SK-N-SH treated with all-trans-retinoic acid at 6 μM for 48 hours (cell line): ENCODE measurements at regions not wholly inside any gene's neighbourhood (a gene's known extent, or its start where the extent isn't known, plus 50 kb on each side); places are given as distances from the start of the nearest gene placed in this dataset.

Experiments
- ATAC-seq: fragments of 200-7000 bp; cut with Tn5 transposase; 3 replicates; pipeline ENCODE4 v1.9.1; 2020; ENCODE audit warnings: mild to moderate bottlenecking, moderate library complexity
- ARNTL ChIP-seq: fragments of 450-650 bp; formaldehyde crosslinking; IDR thresholded peaks from 2 replicates; pipeline ENCODE4 v1.5.0; 2020; ENCODE audit warnings: low read depth, mild to moderate bottlenecking, moderate library complexity, borderline replicate concordance
- BACH2 ChIP-seq: fragments of 250-450 bp; sonication (Bioruptor Pico); IDR thresholded peaks from 2 replicates; pipeline ENCODE4 v1.9.0; 2021; ENCODE audit warnings: mild to moderate bottlenecking, borderline replicate concordance
- CSDC2 ChIP-seq: fragments of 250-450 bp; sonication (Bioruptor Pico); IDR thresholded peaks from 2 replicates; pipeline ENCODE4 v1.5.0; 2020; ENCODE audit warnings: mild to moderate bottlenecking, moderate library complexity
- ESRRG ChIP-seq: fragments of 250-450 bp; sonication (Bioruptor Pico); IDR thresholded peaks from 2 replicates; pipeline ENCODE4 v1.6.1; 2021; ENCODE audit warnings: mild to moderate bottlenecking
- GLIS3 ChIP-seq: fragments of 250-450 bp; sonication (Bioruptor Pico); IDR thresholded peaks from 2 replicates; pipeline ENCODE4 v1.5.0; 2020; ENCODE audit warnings: mild to moderate bottlenecking, moderate library complexity
- ISL1 ChIP-seq: fragments of 250-450 bp; sonication (Bioruptor Pico); IDR thresholded peaks from 2 replicates; pipeline ENCODE4 v2.1.2; 2022; ENCODE audit warnings: mild to moderate bottlenecking, moderate library complexity
- OSR1 ChIP-seq: fragments of 250-450 bp; sonication (Bioruptor Pico); IDR thresholded peaks from 2 replicates; pipeline ENCODE4 v1.8.0; 2022; ENCODE audit warnings: moderate library complexity, mild to moderate bottlenecking, inconsistent platforms
- PATZ1 ChIP-seq: fragments of 250-450 bp; sonication (Bioruptor Pico); IDR thresholded peaks from 2 replicates; pipeline ENCODE4 v1.8.0; 2020; ENCODE audit warnings: mild to moderate bottlenecking, moderate library complexity, borderline replicate concordance
- PPARA ChIP-seq: fragments of 250-450 bp; sonication (Bioruptor Pico); IDR thresholded peaks from 2 replicates; pipeline ENCODE4 v1.5.0; 2020; ENCODE audit warnings: mild to moderate bottlenecking, borderline replicate concordance
- SNAI2 ChIP-seq: fragments of 250-450 bp; sonication (Bioruptor Pico); IDR thresholded peaks from 2 replicates; pipeline ENCODE4 v1.5.0; 2020; ENCODE audit warnings: mild to moderate bottlenecking, moderate library complexity
- TCF4 ChIP-seq: fragments of 250-450 bp; sonication (Bioruptor Pico); IDR thresholded peaks from 2 replicates; pipeline ENCODE4 v1.8.0; 2021; ENCODE audit warnings: mild to moderate bottlenecking, moderate library complexity, borderline replicate concordance
- TOX ChIP-seq: fragments of 250-450 bp; sonication (Bioruptor Pico); IDR thresholded peaks from 2 replicates; pipeline ENCODE4 v1.8.0; 2021; ENCODE audit warnings: mild to moderate bottlenecking, moderate library complexity, borderline replicate concordance
- TSHZ2 ChIP-seq: fragments of 250-450 bp; sonication (Bioruptor Pico); IDR thresholded peaks from 2 replicates; pipeline ENCODE4 v1.5.0; 2020; ENCODE audit warnings: mild to moderate bottlenecking, moderate library complexity
- ZC3H10 ChIP-seq: fragments of 250-450 bp; sonication (Bioruptor Pico); IDR thresholded peaks from 2 replicates; pipeline ENCODE4 v1.5.1; 2021; ENCODE audit warnings: mild to moderate bottlenecking, moderate library complexity
- ZFP3 ChIP-seq: fragments of 250-450 bp; sonication (Bioruptor Pico); IDR thresholded peaks from 2 replicates; pipeline ENCODE4 v1.5.0; 2020; ENCODE audit warnings: mild to moderate bottlenecking, moderate library complexity
- ZFP30 ChIP-seq: fragments of 450-650 bp; formaldehyde crosslinking; IDR thresholded peaks from 2 replicates; pipeline ENCODE4 v1.5.0; 2022; ENCODE audit warnings: mild to moderate bottlenecking, moderate library complexity
- ZNF565 ChIP-seq: fragments of 450-650 bp; formaldehyde crosslinking; conservative IDR thresholded peaks from 2 replicates; pipeline ENCODE4 v1.5.0; 2020; ENCODE audit warnings: low read depth, mild to moderate bottlenecking, moderate library complexity
- ZNF70 ChIP-seq: fragments of 450-650 bp; formaldehyde crosslinking; IDR thresholded peaks from 2 replicates; pipeline ENCODE4 v1.5.0; 2020; ENCODE audit warnings: mild to moderate bottlenecking, moderate library complexity
- ZNF8 ChIP-seq: fragments of 450-650 bp; formaldehyde crosslinking; IDR thresholded peaks from 2 replicates; pipeline ENCODE4 v1.5.0; 2020; ENCODE audit warnings: mild to moderate bottlenecking, moderate library complexity
- TF ChIP-seq, protein P1 (sequence below): fragments of 250-450 bp; sonication (Bioruptor Pico); IDR thresholded peaks from 2 replicates; pipeline ENCODE4 v1.5.1; 2020; ENCODE audit warnings: low read depth, mild to moderate bottlenecking, moderate library complexity

DNA sequence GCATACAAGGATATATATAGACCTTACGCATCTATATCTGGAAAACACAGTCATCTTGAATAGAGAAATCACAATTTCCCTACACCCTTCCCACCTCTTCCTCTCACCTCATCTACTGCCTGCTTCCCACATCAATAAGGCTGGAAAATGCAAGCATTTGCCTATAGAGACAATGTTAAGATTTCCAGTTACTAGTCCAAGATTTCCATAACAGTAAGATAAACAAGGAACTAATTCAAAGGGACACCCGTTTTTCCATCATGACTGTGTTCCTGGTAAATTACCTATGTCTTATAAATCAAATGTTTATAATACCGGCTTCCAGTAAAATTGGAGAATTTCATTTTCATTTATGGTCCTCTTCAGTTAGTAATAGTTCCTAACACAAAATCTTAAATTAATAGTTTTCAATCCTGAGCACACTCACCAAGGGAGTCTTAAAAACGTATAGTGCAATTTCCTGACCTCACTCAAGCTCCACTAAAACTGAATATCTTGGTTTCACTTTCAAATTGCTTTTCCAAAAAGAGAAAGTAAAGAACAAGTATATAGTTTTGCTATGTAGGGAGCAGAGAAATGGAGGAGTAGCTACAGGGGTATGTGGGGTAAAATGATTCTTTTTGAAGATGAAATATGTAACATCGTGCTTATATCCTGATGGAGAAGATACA is 398.7 kb downstream of the PLPP3 start:
- no peak for ATAC-seq

GRCh38 chr1:56179543-56179942 is 399.8 kb downstream of the PLPP3 start:
- ATAC-seq = no peak
- TF ChIP-seq ZC3H10 (CRISPR knock-in tag) = no peak
- TF ChIP-seq CSDC2 (CRISPR knock-in tag) = no peak
- TF ChIP-seq ZNF565 = no peak
- TF ChIP-seq TSHZ2 (CRISPR knock-in tag) = no peak
- TF ChIP-seq TOX = no peak
- TF ChIP-seq ISL1 (CRISPR knock-in tag) = no peak
- no peak for TF ChIP-seq TCF4
- no peak for TF ChIP-seq SNAI2 (CRISPR knock-in tag)
- TF ChIP-seq, protein P1, sequence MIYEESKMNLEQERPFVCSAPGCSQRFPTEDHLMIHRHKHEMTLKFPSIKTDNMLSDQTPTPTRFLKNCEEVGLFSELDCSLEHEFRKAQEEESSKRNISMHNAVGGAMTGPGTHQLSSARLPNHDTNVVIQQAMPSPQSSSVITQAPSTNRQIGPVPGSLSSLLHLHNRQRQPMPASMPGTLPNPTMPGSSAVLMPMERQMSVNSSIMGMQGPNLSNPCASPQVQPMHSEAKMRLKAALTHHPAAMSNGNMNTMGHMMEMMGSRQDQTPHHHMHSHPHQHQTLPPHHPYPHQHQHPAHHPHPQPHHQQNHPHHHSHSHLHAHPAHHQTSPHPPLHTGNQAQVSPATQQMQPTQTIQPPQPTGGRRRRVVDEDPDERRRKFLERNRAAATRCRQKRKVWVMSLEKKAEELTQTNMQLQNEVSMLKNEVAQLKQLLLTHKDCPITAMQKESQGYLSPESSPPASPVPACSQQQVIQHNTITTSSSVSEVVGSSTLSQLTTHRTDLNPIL (CRISPR knock-in tag) = no peak
- no peak for TF ChIP-seq ARNTL

More for the DNA sequence above, 398.7 kb downstream of the PLPP3 start:
- TF ChIP-seq PATZ1 (CRISPR knock-in tag) (no peak), ZNF70 (CRISPR knock-in tag) (no peak), ZNF8 (CRISPR knock-in tag) (no peak), TSHZ2 (CRISPR knock-in tag) (no peak), ZFP3 (CRISPR knock-in tag) (no peak), SNAI2 (CRISPR knock-in tag) (no peak), ESRRG (no peak), CSDC2 (CRISPR knock-in tag) (no peak), BACH2 (no peak)
- TF ChIP-seq, protein P1 (CRISPR knock-in tag) = no peak
- TF ChIP-seq, all 23 proteins: peak for 0

DNA sequence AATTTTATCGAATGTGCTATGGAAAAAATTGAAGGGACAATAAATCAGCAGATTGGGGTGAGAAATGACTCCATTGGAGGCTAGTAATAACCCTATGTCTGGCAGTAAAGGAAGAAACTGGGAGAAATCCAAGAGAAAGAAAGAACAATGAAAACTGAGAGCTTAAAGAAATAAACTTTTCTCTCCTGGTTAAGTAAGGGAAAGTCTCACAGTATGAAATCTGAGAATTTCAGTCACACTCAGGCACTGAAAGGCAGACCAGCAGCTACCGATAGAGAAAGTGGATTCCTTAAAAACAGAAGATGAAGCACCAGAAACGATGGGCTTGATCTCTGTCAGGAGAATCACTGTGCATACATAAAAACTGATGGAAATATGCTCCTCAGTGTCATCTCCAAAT is 404.2 kb downstream of the PLPP3 start:
- ATAC-seq = no peak

GRCh38 chr1:56174176-56174885 is 405.0 kb downstream of the PLPP3 start:
- TF ChIP-seq PPARA (CRISPR knock-in tag) = no peak
- TF ChIP-seq OSR1 = no peak
- TF ChIP-seq ZFP30 (CRISPR knock-in tag) = no peak
- no peak for TF ChIP-seq TCF4
- no peak for TF ChIP-seq TOX
- no peak for TF ChIP-seq PATZ1 (CRISPR knock-in tag)
- TF ChIP-seq ESRRG = no peak
- TF ChIP-seq ZNF565 = no peak
- no peak for ATAC-seq

More for the DNA sequence above, 404.2 kb downstream of the PLPP3 start:
- TF ChIP-seq GLIS3 = no peak
